NB4 (cell line): ENCODE measurements at regions not wholly inside any gene's neighbourhood (a gene's known extent, or its start where the extent isn't known, plus 50 kb on each side); places are given as distances from the start of the nearest gene placed in this dataset.

Experiments
- CTCF ChIP-seq: IDR thresholded peaks from one replicate; pipeline ENCODE4 v1.5.1; 2012; ENCODE audit warnings: low read depth, low read length
- TF ChIP-seq, protein P1 (sequence below): IDR thresholded peaks from 2 replicates; pipeline ENCODE4 v1.6.1; 2011; ENCODE audit warnings: low read depth, low read length

DNA sequence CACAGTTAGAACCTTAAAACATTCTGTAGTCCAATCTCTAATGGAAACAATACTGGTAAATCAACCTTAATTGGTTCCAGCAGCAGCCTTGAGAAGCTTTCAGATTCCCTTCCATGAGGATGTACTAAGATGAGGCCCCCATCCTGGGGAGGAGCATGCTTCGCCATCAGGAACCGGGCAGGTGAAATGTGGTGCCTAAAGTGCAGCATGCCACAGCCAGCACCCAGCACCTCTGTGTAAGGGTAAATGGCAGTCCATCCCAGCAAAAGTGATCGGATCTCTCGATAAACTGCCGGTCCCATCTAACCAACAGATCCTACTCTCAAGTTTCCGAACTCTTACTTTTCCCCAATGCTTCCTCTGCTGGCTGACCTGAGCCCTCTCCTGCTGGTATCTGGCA is 166.3 kb upstream of the PDE10A start:
- TF ChIP-seq, protein P1, sequence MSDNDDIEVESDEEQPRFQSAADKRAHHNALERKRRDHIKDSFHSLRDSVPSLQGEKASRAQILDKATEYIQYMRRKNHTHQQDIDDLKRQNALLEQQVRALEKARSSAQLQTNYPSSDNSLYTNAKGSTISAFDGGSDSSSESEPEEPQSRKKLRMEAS, result no peak
- no peak for TF ChIP-seq CTCF
